Right lobe of liver (tissue), 6 donors: ENCODE measurements at regions not wholly inside any gene's neighbourhood (a gene's known extent, or its start where the extent isn't known, plus 50 kb on each side); places are given as distances from the start of the nearest gene placed in this dataset.

Experiments used
- ATAC-seq, 4 donors: fragments of 200-7000 bp; cut with Tn5 transposase; one replicate each; pipeline ENCODE4 v1.9.1; 2020; ENCODE audit warnings: mild to moderate bottlenecking in 4 of 4, moderate library complexity in 4 of 4
- DNase-seq, 3 donors: peaks; one replicate each; pipeline ENCODE4 v3.0.0-alpha.2; 2020
- H3K27ac ChIP-seq, 3 donors: fragments of 200-600 bp; one replicate each; pipeline ENCODE4 v1.8.0; 2022
- H3K27me3 ChIP-seq, 2 donors: fragments of 200-600 bp; one replicate each; pipeline ENCODE4 v1.8.0; 2022
- H3K36me3 ChIP-seq, 4 donors: fragments of 200-600 bp; sonication (generic) in 1 of 4; one replicate each; pipeline versions ENCODE4 v1.5.1 to v1.8.0; 2017 to 2022; ENCODE audit warnings: control low read depth in 1 of 4
- H3K4me1 ChIP-seq, 4 donors: fragments of 200-600 bp; sonication (generic) in 1 of 4; one replicate each; pipeline versions ENCODE4 v1.5.1 to v1.8.0; 2017 to 2022; ENCODE audit warnings: control low read depth in 1 of 4
- H3K4me3 ChIP-seq, 3 donors: fragments of 200-600 bp; one replicate each; pipeline ENCODE4 v1.8.0; 2022
- H3K9me3 ChIP-seq, 4 donors: fragments of 200-600 bp; sonication (generic) in 1 of 4; one replicate each; pipeline versions ENCODE4 v1.5.1 to v1.8.0; 2017 to 2022; ENCODE audit warnings: control low read depth in 1 of 4
- CTCF ChIP-seq, 4 donors: fragments of 200-600 bp in 3 of 4; fragments of 450-650 bp in 1 of 4; IDR thresholded peaks; one replicate each; pipeline versions ENCODE4 v1.5.1 to v1.8.0; 2016 to 2022; ENCODE audit warnings: antibody characterized with exemption in 4 of 4, mild to moderate bottlenecking in 2 of 4
- POLR2A ChIP-seq: fragments of 450-650 bp; IDR thresholded peaks from one replicate; pipeline ENCODE4 v1.6.1; 2017; ENCODE audit warnings: antibody characterized with exemption, mild to moderate bottlenecking
- WGBS: methylation state at CpG from one replicate; pipeline ENCODE4 v1.1.6; 2018; ENCODE audit warnings: low coverage, low lambda C conversion rate; ENCODE audit not compliant: insufficient coverage; ENCODE audit errors: missing lambda C conversion rate; 5-methylcytosine and 5-hydroxymethylcytosine counted together
- intact Hi-C, 2 donors: fragments of 100-400 bp; cut with DNase I; formaldehyde crosslinking; loops; one replicate each; pipeline versions ENCODE4 v1.11.2 to v1.14.1; 2022
- donor health status: DM: no; HTN: yes; CAD: no.
- donor health status: DM: no; HTN: no; CAD: no.
- donor health status: DM: no; HTN: no; CAD: no.
- donor health status: DM: no; HTN: yes; CAD: no.
- donor health status: DM: no; HTN: yes; CAD: no.

- 98% methylated on average over 4 of the region's 4 CpGs for WGBS
- intact Hi-C loops = no loop called here
These were observed 156.0 kb downstream of the SIPA1L2 start for GRCh38 chr1:232473900-232474299.

GRCh38 chr1:232473324-232473723 is 156.6 kb downstream of the SIPA1L2 start:
- Histone ChIP-seq H3K27ac (no peak overlapping the region), H3K27me3 (no peaks in the 10 kb centered on the region), H3K36me3 (peaks cover 0 to 9% (median 0%) of the 10 kb centered on the region in 4 donors), H3K4me1 (no peaks in the 10 kb centered on the region), H3K4me3 (no peak overlapping the region), H3K9me3 (no peaks in the 10 kb centered on the region)
- ATAC-seq (peak in 1 of 4 donors; percentile 14), DNase-seq (no peak)
- TF ChIP-seq CTCF (IDR thresholded peaks at IDR 0.05) = no peak
- no peak for TF ChIP-seq POLR2A
- intact Hi-C loops = no loop called here
- 59% methylated on average over 2 of the region's 2 CpGs for WGBS

More at GRCh38 chr1:232473900-232474299, 156.0 kb downstream of the SIPA1L2 start:
- no peak overlapping the region for H3K27ac ChIP-seq
- ATAC-seq (no peak), DNase-seq (no peak)
- peaks cover 0 to 9% (median 0%) of the 10 kb centered on the region in 4 donors for H3K36me3 ChIP-seq
- no peaks in the 10 kb centered on the region for H3K4me1 ChIP-seq
- no peaks in the 10 kb centered on the region for H3K9me3 ChIP-seq
- H3K27me3 ChIP-seq = no peaks in the 10 kb centered on the region
- no peak for TF ChIP-seq POLR2A
- no peak for TF ChIP-seq CTCF (IDR thresholded peaks at IDR 0.05)
- no peak overlapping the region for H3K4me3 ChIP-seq

- Histone ChIP-seq H3K27ac (no peak overlapping the region), H3K9me3 (no peaks in the 10 kb centered on the region), H3K4me1 (no peaks in the 10 kb centered on the region), H3K27me3 (no peaks in the 10 kb centered on the region), H3K4me3 (no peak overlapping the region), H3K36me3 (peaks cover 0 to 9% (median 0%) of the 10 kb centered on the region in 4 donors)
- TF ChIP-seq POLR2A = no peak
- TF ChIP-seq CTCF (IDR thresholded peaks at IDR 0.05) = no peak
- 89% methylated on average over 3 of the region's 3 CpGs for WGBS
- no peak for ATAC-seq
- no peak for DNase-seq
- intact Hi-C loops = no loop called here
These were observed 157.4 kb downstream of the SIPA1L2 start for GRCh38 chr1:232472485-232473041.

- no peaks in the 10 kb centered on the region for H3K4me1 ChIP-seq
- intact Hi-C loops = no loop called here
- no peak overlapping the region for H3K4me3 ChIP-seq
- DNase-seq (no peak), ATAC-seq (no peak)
- WGBS = 60% methylated on average over 5 of the region's 5 CpGs
- no peaks in the 10 kb centered on the region for H3K27me3 ChIP-seq
- H3K9me3 ChIP-seq = no peaks in the 10 kb centered on the region
- no peak overlapping the region for H3K27ac ChIP-seq
- peaks cover 0 to 9% (median 0%) of the 10 kb centered on the region in 4 donors for H3K36me3 ChIP-seq
- no peak for TF ChIP-seq CTCF (IDR thresholded peaks at IDR 0.05)
These were observed 158.7 kb downstream of the SIPA1L2 start for GRCh38 chr1:232471250-232471649.

- Histone ChIP-seq H3K9me3 (no peaks in the 10 kb centered on the region), H3K27ac (no peak overlapping the region), H3K27me3 (no peaks in the 10 kb centered on the region), H3K4me1 (no peaks in the 10 kb centered on the region), H3K36me3 (peaks cover 0 to 9% (median 0%) of the 10 kb centered on the region in 4 donors), H3K4me3 (no peak overlapping the region)
- no peak for ATAC-seq
- 100% methylated on average over 1 of the region's 1 CpG for WGBS
- no peak for TF ChIP-seq POLR2A
- TF ChIP-seq CTCF (IDR thresholded peaks at IDR 0.05) = no peak
- no peak for DNase-seq
- intact Hi-C loops = no loop called here
These were observed 159.2 kb downstream of the SIPA1L2 start for GRCh38 chr1:232470711-232471110.
